ENCODE measurements at regions not wholly inside any gene's neighbourhood (a gene's known extent, or its start where the extent isn't known, plus 50 kb on each side); places are given as distances from the start of the nearest gene placed in this dataset.

DNA sequence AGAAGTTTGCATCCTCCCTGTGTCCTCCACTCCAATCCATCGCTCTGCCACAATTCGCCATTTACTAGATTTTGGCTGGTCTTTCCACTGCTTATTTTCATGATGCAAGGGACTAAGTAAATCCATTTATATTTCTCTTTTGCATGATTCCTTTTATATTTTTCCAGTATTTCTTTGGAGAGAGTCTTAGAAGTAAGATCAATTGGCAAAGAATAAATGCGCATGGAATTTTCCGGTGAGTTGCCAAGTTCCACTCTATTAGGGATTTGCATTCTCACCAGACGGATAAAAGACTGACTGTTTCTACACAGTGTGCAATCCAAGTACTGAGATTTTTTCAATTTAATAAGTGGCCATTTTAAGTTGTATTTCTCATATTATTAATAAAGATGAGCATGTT lies 91.7 kb upstream of the PHACTR3 start:
- TF ChIP-seq, protein P1, sequence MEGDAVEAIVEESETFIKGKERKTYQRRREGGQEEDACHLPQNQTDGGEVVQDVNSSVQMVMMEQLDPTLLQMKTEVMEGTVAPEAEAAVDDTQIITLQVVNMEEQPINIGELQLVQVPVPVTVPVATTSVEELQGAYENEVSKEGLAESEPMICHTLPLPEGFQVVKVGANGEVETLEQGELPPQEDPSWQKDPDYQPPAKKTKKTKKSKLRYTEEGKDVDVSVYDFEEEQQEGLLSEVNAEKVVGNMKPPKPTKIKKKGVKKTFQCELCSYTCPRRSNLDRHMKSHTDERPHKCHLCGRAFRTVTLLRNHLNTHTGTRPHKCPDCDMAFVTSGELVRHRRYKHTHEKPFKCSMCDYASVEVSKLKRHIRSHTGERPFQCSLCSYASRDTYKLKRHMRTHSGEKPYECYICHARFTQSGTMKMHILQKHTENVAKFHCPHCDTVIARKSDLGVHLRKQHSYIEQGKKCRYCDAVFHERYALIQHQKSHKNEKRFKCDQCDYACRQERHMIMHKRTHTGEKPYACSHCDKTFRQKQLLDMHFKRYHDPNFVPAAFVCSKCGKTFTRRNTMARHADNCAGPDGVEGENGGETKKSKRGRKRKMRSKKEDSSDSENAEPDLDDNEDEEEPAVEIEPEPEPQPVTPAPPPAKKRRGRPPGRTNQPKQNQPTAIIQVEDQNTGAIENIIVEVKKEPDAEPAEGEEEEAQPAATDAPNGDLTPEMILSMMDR (IDR thresholded peaks at IDR 0.05): no peak
- no peak for TF ChIP-seq POLR2A (IDR thresholded peaks at IDR 0.05)
